Astrocyte of the spinal cord (primary cell): ENCODE measurements at regions not wholly inside any gene's neighbourhood (a gene's known extent, or its start where the extent isn't known, plus 50 kb on each side); places are given as distances from the start of the nearest gene placed in this dataset.

Source experiments
- DNase-seq: peaks from one replicate; pipeline ENCODE4 v3.0.0; 2011; ENCODE audit warnings: low read depth, low spot score
- H3K4me3 ChIP-seq: 2 replicates; pipeline ENCODE4 v1.5.1; 2011; ENCODE audit warnings: low read depth, mild to moderate bottlenecking, low read length, moderate library complexity
- in situ Hi-C: cut with HindIII; loops from 2 replicates; pipeline ENCODE4 v1.10.0; 2017; ENCODE audit warnings: low sequenced_read_pairs
- TF ChIP-seq, protein P1 (sequence below): IDR thresholded peaks from 2 replicates; pipeline ENCODE4 v1.5.1; 2012; ENCODE audit warnings: low read depth, mild to moderate bottlenecking, low read length, inconsistent platforms

DNA sequence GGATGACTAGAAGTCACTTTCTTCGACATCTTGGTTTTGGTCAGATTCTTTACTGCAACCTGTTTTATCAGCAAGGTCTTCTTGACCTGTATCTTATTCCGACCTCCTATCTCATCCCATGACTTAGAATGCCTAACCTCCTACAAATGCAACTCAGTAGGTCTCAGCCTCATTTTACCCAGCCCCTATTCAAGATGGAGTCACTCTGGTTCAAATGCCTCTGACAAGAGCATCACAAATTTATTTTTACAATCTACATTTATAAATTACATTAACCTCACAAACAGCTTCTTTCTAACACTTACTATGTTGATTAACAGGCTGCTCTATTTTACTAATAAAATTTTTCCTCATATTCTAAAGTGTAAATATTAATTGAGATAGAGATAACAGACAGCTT lies 867.0 kb upstream of the CNTN5 start:
- in situ Hi-C loops: no loop called here
- TF ChIP-seq, protein P1, sequence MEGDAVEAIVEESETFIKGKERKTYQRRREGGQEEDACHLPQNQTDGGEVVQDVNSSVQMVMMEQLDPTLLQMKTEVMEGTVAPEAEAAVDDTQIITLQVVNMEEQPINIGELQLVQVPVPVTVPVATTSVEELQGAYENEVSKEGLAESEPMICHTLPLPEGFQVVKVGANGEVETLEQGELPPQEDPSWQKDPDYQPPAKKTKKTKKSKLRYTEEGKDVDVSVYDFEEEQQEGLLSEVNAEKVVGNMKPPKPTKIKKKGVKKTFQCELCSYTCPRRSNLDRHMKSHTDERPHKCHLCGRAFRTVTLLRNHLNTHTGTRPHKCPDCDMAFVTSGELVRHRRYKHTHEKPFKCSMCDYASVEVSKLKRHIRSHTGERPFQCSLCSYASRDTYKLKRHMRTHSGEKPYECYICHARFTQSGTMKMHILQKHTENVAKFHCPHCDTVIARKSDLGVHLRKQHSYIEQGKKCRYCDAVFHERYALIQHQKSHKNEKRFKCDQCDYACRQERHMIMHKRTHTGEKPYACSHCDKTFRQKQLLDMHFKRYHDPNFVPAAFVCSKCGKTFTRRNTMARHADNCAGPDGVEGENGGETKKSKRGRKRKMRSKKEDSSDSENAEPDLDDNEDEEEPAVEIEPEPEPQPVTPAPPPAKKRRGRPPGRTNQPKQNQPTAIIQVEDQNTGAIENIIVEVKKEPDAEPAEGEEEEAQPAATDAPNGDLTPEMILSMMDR: no peak
- DNase-seq: no peak
- no peak overlapping the region for H3K4me3 ChIP-seq

DNA sequence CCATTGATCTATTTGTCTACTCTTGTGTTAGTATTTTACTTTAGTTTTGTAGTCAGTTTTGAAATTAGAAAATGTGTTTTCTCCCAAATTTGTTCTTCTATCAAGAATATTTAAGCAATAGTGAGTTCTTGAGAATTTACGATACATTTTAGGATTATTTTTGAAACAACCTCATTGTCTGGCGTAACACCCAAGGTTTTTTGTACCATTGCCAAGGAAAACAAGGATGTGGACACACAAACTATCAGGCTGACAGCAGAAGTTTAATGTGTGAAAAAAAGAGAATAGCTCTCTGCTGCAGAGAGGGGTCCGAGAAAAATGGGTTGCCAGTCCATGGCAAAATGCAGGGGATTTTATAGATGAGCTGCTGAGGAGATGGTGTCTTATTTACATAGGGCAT lies 865.1 kb upstream of the CNTN5 start:
- TF ChIP-seq, protein P1: no peak

DNA sequence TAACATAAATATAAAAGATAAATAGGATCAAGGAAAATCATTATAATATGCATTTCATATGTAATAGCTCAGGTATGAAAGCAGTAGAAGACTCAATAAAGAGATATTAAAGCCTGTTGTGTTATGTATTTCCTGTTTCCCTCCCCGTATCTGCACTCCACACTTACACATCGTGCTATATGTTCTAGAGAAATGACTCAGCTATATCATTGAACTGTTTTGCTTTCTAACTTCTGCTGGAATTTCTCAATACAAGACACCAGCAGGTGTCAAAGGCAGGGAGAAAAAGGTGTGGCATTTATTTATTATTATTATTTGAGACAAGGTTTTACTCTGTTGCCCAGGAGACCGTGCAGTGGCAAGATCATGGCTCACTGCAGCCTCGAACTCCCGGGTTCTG lies 842.8 kb upstream of the CNTN5 start:
- TF ChIP-seq, protein P1: no peak
- H3K4me3 ChIP-seq: no peak overlapping the region
- no peak for DNase-seq
- in situ Hi-C loops: no loop called here

More for the DNA sequence above, 865.1 kb upstream of the CNTN5 start:
- no peak for DNase-seq
- no peak overlapping the region for H3K4me3 ChIP-seq
- in situ Hi-C loops: no loop called here

DNA sequence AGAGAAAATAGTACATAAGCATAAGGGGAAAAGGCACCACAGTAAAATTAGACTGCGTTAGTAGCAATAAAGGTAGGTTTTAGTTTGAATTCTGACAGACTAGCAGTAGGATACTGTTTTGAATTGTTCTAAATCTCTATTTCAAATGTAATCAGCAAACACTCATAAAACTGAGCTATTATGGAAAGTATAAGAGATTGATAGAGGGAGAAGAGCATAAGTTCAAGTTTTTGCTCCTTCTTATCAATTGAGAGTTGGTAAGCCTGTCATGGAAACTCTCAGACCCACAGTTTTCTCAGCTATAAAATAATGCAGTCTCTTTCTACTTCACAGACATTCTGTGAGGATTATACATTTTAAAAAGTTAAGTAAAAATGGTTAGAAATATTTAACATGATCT lies 840.2 kb upstream of the CNTN5 start:
- in situ Hi-C loops: no loop called here
- no peak overlapping the region for H3K4me3 ChIP-seq
- TF ChIP-seq, protein P1: no peak
- no peak for DNase-seq

DNA sequence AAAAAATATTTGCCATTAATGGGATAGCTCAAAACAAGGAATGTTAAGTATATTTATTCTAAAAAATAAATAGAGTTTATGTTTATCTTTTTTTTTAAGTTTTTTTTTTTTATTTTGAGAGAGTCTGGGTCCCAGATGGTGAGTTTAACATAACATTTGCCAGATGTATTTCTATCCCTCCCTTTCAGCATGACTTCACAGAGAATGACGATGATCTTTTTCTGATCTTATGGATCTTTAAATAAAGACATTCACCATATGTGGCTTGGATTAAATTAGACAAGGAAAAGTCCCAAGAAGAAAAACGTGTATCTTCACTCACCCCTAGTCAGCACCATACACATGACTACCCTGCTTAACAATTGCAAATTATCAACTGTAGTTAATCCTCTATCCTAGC lies 839.8 kb upstream of the CNTN5 start:
- TF ChIP-seq, protein P1: no peak
- no peak for DNase-seq
- H3K4me3 ChIP-seq: no peak overlapping the region
- in situ Hi-C loops: no loop called here

DNA sequence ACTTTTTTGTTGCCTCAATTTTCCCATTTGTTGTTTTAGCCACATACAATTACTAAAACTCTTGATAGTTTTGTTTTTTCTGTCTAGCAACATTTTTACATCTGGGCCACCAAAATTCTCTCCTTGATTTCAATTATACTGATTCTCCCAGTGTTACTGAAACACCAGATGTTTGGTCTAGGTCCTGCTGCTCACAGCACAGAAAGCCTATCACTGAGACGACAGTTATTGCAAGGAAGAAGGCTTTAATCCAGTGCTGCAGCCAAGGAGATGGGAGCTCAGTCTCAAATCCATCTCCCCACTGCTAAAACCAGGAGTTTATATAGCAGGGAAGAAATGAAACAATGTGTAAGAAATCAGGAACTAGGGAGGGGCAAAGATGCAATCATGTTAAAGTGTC lies 837.7 kb upstream of the CNTN5 start:
- TF ChIP-seq, protein P1: no peak
- no peak for DNase-seq
- in situ Hi-C loops: no loop called here
- no peak overlapping the region for H3K4me3 ChIP-seq

DNA sequence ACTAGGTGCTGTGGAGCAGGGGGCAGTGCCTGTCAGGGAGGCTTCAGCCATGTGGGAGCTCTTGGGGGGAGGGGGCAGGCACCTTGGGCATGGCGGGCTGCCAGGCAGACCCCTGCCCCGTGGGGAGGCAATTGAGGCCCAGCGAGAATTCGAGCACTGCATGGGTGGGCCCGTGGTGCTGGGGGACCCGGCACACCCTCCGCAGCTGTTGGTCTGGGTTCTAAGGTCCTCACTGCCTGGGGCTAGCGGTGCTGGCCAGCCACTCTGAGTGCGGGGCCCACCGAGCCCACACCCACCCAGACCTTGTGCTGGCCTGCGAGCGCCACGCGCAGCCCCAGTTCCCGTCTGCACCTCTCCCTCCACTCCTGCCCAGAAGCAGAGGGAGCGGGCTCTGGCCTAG lies 835.5 kb upstream of the CNTN5 start:
- DNase-seq: no peak
- in situ Hi-C loops: no loop called here
- no peak overlapping the region for H3K4me3 ChIP-seq
- TF ChIP-seq, protein P1: no peak
